ENCODE measurements at regions not wholly inside any gene's neighbourhood (a gene's known extent, or its start where the extent isn't known, plus 50 kb on each side); places are given as distances from the start of the nearest gene placed in this dataset.

DNA sequence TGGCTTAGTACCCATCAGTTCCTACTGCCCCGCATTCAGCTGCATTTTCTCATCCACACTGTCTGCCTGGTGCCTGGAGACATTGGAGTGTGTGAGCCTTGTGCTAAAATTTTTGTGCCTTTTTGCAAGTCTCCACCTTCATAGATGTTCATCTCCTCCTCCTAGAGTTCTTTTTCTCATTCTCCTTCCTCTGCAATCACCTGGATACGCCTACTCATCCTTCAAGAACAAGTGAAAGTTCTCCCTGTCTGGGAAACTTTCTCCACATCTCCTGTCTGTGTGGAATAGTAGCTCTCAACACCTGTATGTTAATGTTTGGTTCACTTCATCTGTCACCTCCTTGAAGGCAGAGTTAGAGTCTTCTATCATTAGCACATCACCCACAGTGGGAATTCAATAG, 125.7 kb upstream of the FBXL17 start:
- TF ChIP-seq, protein P1, sequence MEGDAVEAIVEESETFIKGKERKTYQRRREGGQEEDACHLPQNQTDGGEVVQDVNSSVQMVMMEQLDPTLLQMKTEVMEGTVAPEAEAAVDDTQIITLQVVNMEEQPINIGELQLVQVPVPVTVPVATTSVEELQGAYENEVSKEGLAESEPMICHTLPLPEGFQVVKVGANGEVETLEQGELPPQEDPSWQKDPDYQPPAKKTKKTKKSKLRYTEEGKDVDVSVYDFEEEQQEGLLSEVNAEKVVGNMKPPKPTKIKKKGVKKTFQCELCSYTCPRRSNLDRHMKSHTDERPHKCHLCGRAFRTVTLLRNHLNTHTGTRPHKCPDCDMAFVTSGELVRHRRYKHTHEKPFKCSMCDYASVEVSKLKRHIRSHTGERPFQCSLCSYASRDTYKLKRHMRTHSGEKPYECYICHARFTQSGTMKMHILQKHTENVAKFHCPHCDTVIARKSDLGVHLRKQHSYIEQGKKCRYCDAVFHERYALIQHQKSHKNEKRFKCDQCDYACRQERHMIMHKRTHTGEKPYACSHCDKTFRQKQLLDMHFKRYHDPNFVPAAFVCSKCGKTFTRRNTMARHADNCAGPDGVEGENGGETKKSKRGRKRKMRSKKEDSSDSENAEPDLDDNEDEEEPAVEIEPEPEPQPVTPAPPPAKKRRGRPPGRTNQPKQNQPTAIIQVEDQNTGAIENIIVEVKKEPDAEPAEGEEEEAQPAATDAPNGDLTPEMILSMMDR (IDR thresholded peaks at IDR 0.05): no peak
- TF ChIP-seq POLR2AphosphoS5 (IDR thresholded peaks at IDR 0.05) (no peak), POLR2A (IDR thresholded peaks at IDR 0.05) (no peak)

All from prostate gland (tissue), 2 donors.